HFF-Myc (cell line): ENCODE measurements at regions not wholly inside any gene's neighbourhood (a gene's known extent, or its start where the extent isn't known, plus 50 kb on each side); places are given as distances from the start of the nearest gene placed in this dataset.

ENCODE experiments used
- DNase-seq: peaks from one replicate; pipeline ENCODE4 v3.0.0-alpha.2; 2011; ENCODE audit warnings: low read depth; ENCODE audit errors: extremely low read depth
- H3K4me3 ChIP-seq: replicated peaks from 2 replicates; pipeline ENCODE4 v1.5.1; 2011; ENCODE audit warnings: low read depth, mild to moderate bottlenecking, control low read depth, low read length
- TF ChIP-seq, protein P1 (sequence below): IDR thresholded peaks from 2 replicates; pipeline ENCODE4 v1.5.1; 2012; ENCODE audit warnings: mild to moderate bottlenecking, low read depth, low read length, control low read depth; ENCODE audit errors: missing control alignments

DNA sequence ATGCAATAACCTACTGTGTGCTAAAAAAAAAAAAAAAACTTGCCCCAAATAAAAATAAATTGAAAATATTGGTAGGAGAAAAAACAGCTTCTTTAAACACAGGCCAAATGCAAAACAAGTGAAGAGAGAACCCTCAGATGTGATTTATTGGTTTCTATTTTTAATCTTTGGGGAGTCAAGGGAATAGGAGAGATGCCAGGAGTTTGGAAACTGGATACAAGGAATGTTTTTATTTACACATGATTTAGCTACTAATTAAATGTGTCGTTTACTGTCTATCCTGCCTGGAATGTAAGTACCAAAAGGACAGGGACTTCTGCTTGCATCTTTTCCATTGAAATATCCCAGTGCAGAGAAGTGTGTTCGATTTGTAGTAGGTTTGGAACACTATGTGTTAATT lies 810.7 kb downstream of the MAFB start:
- H3K4me3 ChIP-seq: no peak overlapping the region
- DNase-seq: no peak
- TF ChIP-seq, protein P1, sequence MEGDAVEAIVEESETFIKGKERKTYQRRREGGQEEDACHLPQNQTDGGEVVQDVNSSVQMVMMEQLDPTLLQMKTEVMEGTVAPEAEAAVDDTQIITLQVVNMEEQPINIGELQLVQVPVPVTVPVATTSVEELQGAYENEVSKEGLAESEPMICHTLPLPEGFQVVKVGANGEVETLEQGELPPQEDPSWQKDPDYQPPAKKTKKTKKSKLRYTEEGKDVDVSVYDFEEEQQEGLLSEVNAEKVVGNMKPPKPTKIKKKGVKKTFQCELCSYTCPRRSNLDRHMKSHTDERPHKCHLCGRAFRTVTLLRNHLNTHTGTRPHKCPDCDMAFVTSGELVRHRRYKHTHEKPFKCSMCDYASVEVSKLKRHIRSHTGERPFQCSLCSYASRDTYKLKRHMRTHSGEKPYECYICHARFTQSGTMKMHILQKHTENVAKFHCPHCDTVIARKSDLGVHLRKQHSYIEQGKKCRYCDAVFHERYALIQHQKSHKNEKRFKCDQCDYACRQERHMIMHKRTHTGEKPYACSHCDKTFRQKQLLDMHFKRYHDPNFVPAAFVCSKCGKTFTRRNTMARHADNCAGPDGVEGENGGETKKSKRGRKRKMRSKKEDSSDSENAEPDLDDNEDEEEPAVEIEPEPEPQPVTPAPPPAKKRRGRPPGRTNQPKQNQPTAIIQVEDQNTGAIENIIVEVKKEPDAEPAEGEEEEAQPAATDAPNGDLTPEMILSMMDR: no peak

DNA sequence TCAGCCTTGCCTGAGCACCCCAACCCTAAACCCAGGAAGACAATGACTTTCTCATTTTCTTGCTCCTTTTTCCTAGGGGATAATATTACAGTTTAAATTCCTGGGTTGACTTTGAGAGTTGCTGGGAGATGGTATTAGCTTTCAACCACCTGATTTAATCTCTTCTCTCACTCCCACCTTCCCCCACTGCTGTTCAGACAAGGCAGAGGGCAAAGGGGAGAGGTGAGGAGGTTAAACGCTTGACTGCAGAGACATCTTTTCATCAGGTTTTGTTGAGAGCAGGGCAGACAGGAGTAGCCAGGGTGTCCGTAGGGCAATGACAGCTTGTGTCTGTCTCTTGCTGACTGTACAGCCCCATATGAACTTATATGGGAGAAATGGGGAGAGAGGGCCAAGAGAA lies 811.2 kb downstream of the MAFB start:
- DNase-seq: no peak
- TF ChIP-seq, protein P1: no peak
- no peak overlapping the region for H3K4me3 ChIP-seq

DNA sequence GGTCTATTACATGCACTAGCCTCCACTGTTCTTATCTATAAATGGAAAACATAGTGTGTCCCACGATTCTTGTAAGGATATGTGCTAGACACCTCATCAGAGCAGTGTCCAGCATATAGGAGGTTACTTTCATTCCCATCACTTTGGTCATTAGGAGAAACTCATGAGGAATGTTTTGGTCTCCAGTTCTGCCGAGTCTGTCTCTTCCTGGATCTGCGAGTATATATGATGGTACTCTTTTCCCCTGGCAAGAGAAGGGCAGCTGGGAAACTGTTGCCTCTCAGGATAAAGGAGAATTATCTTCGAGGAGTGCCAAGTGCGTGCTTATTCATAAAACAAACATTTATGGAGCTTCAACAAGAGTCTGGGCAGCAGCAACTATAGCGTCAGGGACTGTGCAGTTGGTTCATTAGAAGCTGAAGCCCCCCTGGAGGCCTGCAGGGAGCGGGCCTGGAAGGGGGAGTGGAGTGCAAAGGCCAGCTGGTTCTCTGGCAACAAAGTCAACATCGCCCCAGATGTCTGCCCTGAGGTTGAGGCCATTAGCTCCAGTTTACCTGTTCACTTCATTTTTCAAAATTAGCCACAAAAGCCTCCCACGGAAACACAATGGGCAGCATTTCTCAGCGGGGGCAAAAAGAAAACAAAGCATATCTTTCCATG lies 811.9 kb downstream of the MAFB start:
- DNase-seq: no peak
- TF ChIP-seq, protein P1: no peak
- no peak overlapping the region for H3K4me3 ChIP-seq

DNA sequence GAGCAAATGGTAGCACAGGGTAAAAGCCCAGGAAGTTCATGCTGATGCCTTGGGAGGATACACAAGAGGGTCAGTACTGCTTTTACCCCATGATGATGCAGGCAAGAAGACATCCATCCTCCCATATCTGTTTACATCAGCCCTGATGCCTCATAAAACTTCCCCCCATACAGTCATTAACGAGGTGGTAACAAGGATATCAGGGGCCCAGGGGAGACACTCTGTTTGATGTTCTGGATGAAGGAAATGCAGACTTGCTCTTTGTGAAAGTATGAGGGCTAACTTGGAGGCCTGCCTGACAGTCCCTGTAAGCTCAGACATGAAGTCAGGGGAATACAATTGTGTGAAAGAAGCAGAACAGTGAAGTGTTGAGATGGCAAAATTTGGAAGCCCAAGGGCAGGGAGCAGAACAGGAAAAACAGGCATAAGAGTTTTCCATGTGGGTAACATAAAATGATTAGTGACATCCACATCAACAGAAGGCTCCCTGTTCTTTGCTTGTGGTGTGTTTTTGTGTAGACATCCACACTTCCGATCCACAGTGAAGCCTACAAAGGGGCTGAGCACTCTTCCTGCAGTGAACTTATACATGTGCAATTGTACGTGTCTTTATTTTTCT lies 813.4 kb downstream of the MAFB start:
- DNase-seq: no peak
- H3K4me3 ChIP-seq: no peak overlapping the region
- TF ChIP-seq, protein P1: no peak

DNA sequence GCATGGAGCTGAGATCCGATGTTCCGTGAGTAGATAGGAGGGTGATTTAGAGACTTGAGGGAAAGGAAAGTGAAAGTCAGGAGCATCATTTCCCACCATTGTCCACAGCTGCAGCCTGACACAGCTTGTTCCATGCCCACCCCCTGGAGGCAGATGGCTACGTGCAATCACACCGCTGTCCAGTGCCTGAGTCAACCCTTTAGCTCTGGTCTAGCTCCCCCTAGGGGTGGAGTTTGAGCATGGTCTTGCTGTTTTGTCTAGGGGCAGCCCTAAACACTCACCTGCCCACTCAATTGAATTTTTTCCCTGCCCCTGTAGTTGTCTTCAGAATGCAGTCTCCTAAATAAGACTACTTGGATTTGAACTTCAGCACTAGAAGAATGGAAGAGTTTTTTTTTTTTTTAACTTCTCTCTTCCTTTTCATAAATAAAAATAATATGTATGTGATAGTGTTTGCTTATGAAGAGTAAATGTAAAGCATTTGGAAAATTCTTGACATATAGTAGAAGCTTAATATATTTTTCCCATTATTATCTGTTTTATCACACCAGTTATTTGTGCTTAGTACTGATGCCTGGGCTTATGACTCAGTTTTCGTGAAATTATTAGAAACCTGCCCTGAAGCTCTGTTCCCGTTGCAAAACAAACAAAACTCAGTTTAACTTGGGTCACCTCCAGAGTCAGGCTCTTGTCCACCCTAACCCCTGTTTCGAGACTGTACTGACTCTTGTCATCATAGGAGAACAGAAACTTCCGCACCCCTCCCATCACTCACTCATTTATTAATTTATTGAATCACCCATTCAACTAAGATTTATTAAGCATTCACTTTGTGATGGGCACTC lies 814.8 kb downstream of the MAFB start:
- no peak overlapping the region for H3K4me3 ChIP-seq
- TF ChIP-seq, protein P1: peak; percentile 98

DNA sequence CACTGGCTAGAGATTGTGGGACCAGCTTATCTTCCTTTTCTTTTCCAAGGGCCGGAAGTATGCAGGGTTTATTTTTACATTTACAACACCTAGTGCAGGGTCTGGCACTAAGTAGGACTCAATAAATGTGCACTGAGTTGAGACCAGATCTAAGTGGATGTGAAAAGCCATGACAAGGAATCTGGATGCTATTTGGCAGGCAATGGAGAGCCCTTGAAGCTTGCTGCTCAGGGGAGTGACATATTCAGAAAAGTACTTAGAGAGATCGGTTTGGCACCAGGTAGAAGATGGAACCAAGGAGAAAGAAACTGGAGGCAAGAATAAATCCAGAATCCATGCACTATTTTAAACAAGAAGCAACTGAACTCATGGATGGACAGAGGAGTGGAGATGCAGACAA lies 815.8 kb downstream of the MAFB start:
- TF ChIP-seq, protein P1: no peak
- no peak for DNase-seq
- no peak overlapping the region for H3K4me3 ChIP-seq

More for the DNA sequence above, 814.8 kb downstream of the MAFB start:
- DNase-seq: peak; percentile 74
